ENCODE measurements at regions not wholly inside any gene's neighbourhood (a gene's known extent, or its start where the extent isn't known, plus 50 kb on each side); places are given as distances from the start of the nearest gene placed in this dataset.

DNA sequence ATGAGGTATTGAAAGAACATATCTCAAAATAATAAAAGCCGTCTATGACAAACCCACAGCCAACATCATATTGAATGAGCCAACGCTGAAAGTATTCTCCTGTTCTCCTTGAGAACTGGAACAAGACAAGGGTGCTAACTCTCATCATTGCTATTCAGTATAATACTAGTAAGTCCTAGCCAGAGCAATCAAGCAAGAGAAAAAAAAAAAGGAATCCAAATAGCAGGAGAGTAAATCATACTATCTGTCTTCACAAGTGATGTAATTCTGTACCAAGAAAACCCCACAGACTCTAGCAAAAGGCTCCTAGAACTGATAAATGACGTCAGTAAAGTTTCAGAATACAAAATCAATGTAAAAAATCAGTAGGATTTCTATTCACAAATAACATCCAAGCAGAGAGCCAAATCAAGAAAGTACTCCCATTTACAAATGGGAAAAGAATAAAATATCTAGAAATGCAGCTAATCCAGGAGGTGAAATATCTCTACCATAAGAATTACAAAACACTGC is 1632.8 kb downstream of the NCAM2 start:
- H3K27ac Mint-ChIP-seq, result no peak overlapping the region
- no peak for DNase-seq
- no peak overlapping the region for H3K4me3 Mint-ChIP-seq
- H3K36me3 Mint-ChIP-seq, result no peaks in the 10 kb centered on the region
- no peak for ATAC-seq (ENCODE audit: low read depth in 2 of 2)
- no peaks in the 10 kb centered on the region for H3K9me3 Mint-ChIP-seq
- no peaks in the 10 kb centered on the region for H3K27me3 Mint-ChIP-seq
- H3K4me1 Mint-ChIP-seq, result no peaks in the 10 kb centered on the region

DNA sequence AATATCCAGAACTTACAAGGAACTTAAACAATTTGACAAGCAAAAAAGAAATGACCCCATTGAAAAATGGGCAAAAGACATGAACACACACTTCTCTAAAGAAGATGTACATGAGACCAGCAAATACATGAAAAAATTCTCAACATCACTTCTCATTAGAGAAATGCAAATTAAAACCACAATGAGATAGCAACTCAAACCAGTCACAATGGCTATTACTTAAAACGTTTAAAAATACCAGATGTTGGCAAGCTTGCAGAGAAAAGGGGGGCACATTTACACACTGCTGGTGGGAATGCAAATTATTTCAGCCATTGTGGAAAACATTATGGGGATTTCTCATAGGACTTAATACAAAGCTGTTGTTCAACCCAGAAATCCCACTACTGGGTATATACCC is 1634.0 kb downstream of the NCAM2 start:
- H3K36me3 Mint-ChIP-seq, result no peaks in the 10 kb centered on the region
- no peaks in the 10 kb centered on the region for H3K27me3 Mint-ChIP-seq
- no peak overlapping the region for H3K27ac Mint-ChIP-seq
- no peaks in the 10 kb centered on the region for H3K9me3 Mint-ChIP-seq
- DNase-seq, result no peak
- no peaks in the 10 kb centered on the region for H3K4me1 Mint-ChIP-seq
- no peak for ATAC-seq (ENCODE audit: low read depth in 2 of 2)
- H3K4me3 Mint-ChIP-seq, result no peak overlapping the region

GRCh38 chr21:22649246-22649645 is 1651.0 kb downstream of the NCAM2 start:
- no peak overlapping the region for H3K4me3 Mint-ChIP-seq
- H3K36me3 Mint-ChIP-seq, result no peaks in the 10 kb centered on the region
- no peaks in the 10 kb centered on the region for H3K27me3 Mint-ChIP-seq
- peak overlapping the region in 1 of 6 donors; percentile 29 for H3K27ac Mint-ChIP-seq
- no peaks in the 10 kb centered on the region for H3K4me1 Mint-ChIP-seq
- DNase-seq (no peak), ATAC-seq (ENCODE audit: low read depth in 2 of 2) (no peak)
- no peaks in the 10 kb centered on the region for H3K9me3 Mint-ChIP-seq

GRCh38 chr21:22650226-22650625 is 1652.0 kb downstream of the NCAM2 start:
- DNase-seq (no peak), ATAC-seq (ENCODE audit: low read depth in 2 of 2) (no peak)
- Mint-ChIP-seq H3K27ac (no peak overlapping the region), H3K27me3 (no peaks in the 10 kb centered on the region), H3K36me3 (no peaks in the 10 kb centered on the region), H3K9me3 (no peaks in the 10 kb centered on the region), H3K4me1 (no peaks in the 10 kb centered on the region), H3K4me3 (no peak overlapping the region)

GRCh38 chr21:22657781-22658180 is 1659.6 kb downstream of the NCAM2 start:
- Mint-ChIP-seq H3K4me3 (no peak overlapping the region), H3K36me3 (no peaks in the 10 kb centered on the region), H3K4me1 (no peaks in the 10 kb centered on the region), H3K27ac (no peak overlapping the region), H3K27me3 (no peaks in the 10 kb centered on the region), H3K9me3 (no peaks in the 10 kb centered on the region)
- DNase-seq (no peak), ATAC-seq (ENCODE audit: low read depth in 2 of 2) (no peak)

DNA sequence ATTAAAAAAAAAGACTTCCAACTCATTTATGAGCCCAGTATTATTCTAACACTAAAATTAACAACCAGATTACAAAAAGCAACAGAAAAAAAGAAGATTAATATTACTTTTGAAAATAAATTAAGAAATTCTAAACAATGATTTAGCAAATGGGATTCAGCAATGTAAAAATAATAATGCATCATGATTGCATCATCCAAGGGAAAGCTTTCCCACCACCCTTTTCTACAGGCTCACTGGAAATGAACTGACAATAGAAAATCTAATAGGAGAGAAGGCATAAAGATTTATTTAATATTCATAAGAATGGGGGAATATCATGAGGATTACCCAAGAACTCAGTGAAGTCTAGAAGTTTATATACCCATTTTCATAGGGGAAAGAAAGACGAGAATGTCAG is 1671.9 kb downstream of the NCAM2 start:
- Mint-ChIP-seq H3K27ac (no peak overlapping the region), H3K27me3 (no peaks in the 10 kb centered on the region), H3K4me1 (no peaks in the 10 kb centered on the region), H3K9me3 (peaks cover 2 to 14% (median 7%) of the 10 kb centered on the region in 7 donors), H3K4me3 (no peak overlapping the region), H3K36me3 (no peaks in the 10 kb centered on the region)
- DNase-seq (no peak), ATAC-seq (ENCODE audit: low read depth in 2 of 2) (no peak)

DNA sequence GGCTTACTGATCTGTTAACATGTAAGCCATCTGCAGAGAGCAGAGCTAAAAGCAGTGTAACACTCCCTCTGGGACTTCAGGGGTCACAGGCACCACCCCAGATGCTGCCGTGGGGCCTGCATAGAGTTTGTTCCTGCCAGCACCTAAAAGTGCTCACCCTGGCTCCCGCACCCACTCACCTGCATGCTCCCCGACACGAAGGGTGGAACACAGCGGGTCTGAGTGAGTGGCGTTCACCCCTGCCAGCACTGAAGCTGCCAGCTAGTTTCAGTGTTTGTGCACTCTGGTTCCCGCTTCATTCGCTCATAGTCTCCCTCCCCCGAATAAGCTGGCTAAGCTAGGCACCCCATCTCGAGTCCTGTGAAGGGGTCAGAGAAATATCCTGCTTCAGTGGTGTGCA is 1681.0 kb downstream of the NCAM2 start:
- H3K27me3 Mint-ChIP-seq, result no peaks in the 10 kb centered on the region
- no peaks in the 10 kb centered on the region for H3K4me1 Mint-ChIP-seq
- no peak for DNase-seq
- H3K4me3 Mint-ChIP-seq, result peak overlapping the region in 1 of 8 donors; percentile 60
- H3K36me3 Mint-ChIP-seq, result no peaks in the 10 kb centered on the region
- no peak for ATAC-seq (ENCODE audit: low read depth in 2 of 2)
- H3K27ac Mint-ChIP-seq, result no peak overlapping the region
- H3K9me3 Mint-ChIP-seq, result peaks cover 0 to 9% (median 0%) of the 10 kb centered on the region in 7 donors

DNA sequence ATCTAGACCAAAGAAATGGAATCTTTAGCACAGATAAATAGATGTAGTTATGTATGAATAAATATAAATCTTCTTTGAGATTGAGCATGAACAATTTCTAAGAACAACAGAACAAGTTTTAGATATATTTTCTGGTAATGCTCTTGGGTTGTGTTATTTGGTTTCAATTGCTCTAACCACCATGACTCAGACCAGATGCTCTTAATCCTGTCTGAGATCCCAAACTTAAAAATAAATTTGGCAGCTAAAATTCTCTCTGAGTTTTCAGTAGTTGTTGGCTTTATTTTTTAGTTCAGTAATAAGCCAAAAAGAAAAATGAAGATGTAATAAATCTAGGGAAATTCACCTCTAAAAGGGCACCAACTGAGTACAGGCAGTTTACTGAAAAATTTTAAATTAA is 1693.4 kb downstream of the NCAM2 start:
- Mint-ChIP-seq H3K4me1 (no peaks in the 10 kb centered on the region), H3K27me3 (no peaks in the 10 kb centered on the region), H3K9me3 (peaks cover 3 to 33% (median 24%) of the 10 kb centered on the region in 7 donors), H3K36me3 (no peaks in the 10 kb centered on the region), H3K4me3 (no peak overlapping the region), H3K27ac (no peak overlapping the region)
- DNase-seq (no peak), ATAC-seq (ENCODE audit: low read depth in 2 of 2) (no peak)

DNA sequence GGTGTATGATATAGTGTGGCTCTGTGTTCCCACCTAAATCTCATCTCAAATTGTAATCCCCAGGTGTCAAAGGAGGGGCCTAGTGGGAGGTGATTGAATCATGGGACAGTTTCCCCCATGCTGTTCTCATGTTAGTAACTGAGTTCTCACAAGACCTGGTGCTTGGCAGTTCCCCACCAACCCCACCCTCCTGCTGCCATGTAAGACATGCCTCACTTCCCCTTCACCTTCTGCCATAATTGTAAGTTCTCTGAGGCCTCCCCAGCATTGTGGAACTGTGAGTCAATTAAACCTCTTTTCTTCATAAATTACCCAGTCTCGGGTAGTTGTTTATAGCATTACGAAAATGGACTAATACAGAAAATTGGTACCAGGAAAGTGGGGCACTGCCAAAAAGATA is 1705.3 kb downstream of the NCAM2 start:
- no peak for DNase-seq
- Mint-ChIP-seq H3K36me3 (no peaks in the 10 kb centered on the region), H3K9me3 (no peaks in the 10 kb centered on the region), H3K4me3 (no peak overlapping the region), H3K27ac (no peak overlapping the region), H3K27me3 (no peaks in the 10 kb centered on the region), H3K4me1 (no peaks in the 10 kb centered on the region)
- no peak for ATAC-seq (ENCODE audit: low read depth in 2 of 2)

DNA sequence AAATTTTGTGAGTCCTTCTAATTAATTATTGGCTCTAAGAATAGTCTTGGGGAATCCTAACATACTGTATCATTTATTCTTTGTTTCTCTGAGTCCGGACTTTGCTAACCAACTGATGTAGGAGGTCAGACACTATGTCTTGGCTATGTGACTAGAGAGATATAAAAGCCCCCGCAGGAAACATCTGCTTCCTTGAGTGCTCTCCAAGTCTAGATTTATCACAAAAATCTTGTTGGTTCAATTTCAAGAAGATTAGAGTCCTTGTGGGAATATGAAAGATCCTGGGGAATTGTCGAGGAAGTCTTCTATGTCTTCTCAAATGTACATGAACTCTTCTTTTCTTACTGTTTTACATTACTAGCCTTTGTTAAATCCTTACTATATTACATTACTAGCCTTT is 1712.5 kb downstream of the NCAM2 start:
- Mint-ChIP-seq H3K4me1 (no peaks in the 10 kb centered on the region), H3K4me3 (no peak overlapping the region), H3K36me3 (no peaks in the 10 kb centered on the region), H3K27ac (no peak overlapping the region), H3K9me3 (no peaks in the 10 kb centered on the region), H3K27me3 (no peaks in the 10 kb centered on the region)
- ATAC-seq (ENCODE audit: low read depth in 2 of 2) (no peak), DNase-seq (no peak)

- no peaks in the 10 kb centered on the region for H3K36me3 Mint-ChIP-seq
- ATAC-seq (ENCODE audit: low read depth in 2 of 2) (no peak), DNase-seq (no peak)
- H3K27ac Mint-ChIP-seq, result no peak overlapping the region
- H3K4me3 Mint-ChIP-seq, result no peak overlapping the region
- H3K9me3 Mint-ChIP-seq, result no peaks in the 10 kb centered on the region
- H3K4me1 Mint-ChIP-seq, result no peaks in the 10 kb centered on the region
- H3K27me3 Mint-ChIP-seq, result no peaks in the 10 kb centered on the region
Measured at GRCh38 chr21:22711636-22712035, 1713.4 kb downstream of the NCAM2 start.

DNA sequence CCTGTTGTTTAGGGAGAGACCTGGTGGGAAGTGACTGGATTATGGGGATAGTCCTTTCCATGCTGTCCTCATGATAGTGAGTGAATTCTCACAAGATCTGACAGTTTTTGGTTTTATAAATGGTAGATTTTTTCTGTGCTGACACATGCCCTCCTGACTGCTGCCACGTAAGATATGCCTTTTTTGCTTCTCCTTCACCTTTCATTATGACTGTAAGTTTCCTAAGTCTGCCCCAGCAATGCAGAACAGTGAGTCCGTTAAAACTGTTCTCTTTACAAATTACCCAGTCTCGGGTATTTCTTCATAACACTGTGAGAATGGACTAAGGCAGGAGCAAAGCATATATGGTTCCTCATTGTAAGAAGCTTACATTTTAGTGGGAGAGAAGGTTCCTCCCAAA is 1727.2 kb downstream of the NCAM2 start:
- Mint-ChIP-seq H3K36me3 (no peaks in the 10 kb centered on the region), H3K9me3 (peaks cover 0 to 12% (median 5%) of the 10 kb centered on the region in 7 donors), H3K4me1 (no peaks in the 10 kb centered on the region)

GRCh38 chr21:22728091-22728490 is 1729.9 kb downstream of the NCAM2 start:
- Mint-ChIP-seq H3K4me3 (no peak overlapping the region), H3K27ac (no peak overlapping the region), H3K36me3 (no peaks in the 10 kb centered on the region), H3K27me3 (no peaks in the 10 kb centered on the region), H3K9me3 (peaks cover 5 to 18% (median 7%) of the 10 kb centered on the region in 7 donors), H3K4me1 (no peaks in the 10 kb centered on the region)
- ATAC-seq (ENCODE audit: low read depth in 2 of 2) (no peak), DNase-seq (no peak)

More for the DNA sequence above, 1727.2 kb downstream of the NCAM2 start:
- H3K27me3 Mint-ChIP-seq, result no peaks in the 10 kb centered on the region
- no peak for ATAC-seq (ENCODE audit: low read depth in 2 of 2)
- peak overlapping the region in 1 of 8 donors; percentile 29 for H3K4me3 Mint-ChIP-seq
- DNase-seq, result no peak
- H3K27ac Mint-ChIP-seq, result no peak overlapping the region

GRCh38 chr21:22743085-22743484 is 1744.9 kb downstream of the NCAM2 start:
- Mint-ChIP-seq H3K36me3 (no peaks in the 10 kb centered on the region), H3K4me1 (no peaks in the 10 kb centered on the region), H3K4me3 (no peak overlapping the region), H3K9me3 (peaks cover 0 to 6% (median 0%) of the 10 kb centered on the region in 7 donors), H3K27me3 (no peaks in the 10 kb centered on the region), H3K27ac (no peak overlapping the region)
- DNase-seq (no peak), ATAC-seq (ENCODE audit: low read depth in 2 of 2) (no peak)

- Mint-ChIP-seq H3K27ac (no peak overlapping the region), H3K9me3 (no peaks in the 10 kb centered on the region), H3K4me3 (no peak overlapping the region), H3K36me3 (no peaks in the 10 kb centered on the region), H3K27me3 (no peaks in the 10 kb centered on the region), H3K4me1 (no peaks in the 10 kb centered on the region)
- DNase-seq, result no peak
- no peak for ATAC-seq (ENCODE audit: low read depth in 2 of 2)
Measured at GRCh38 chr21:22754746-22755145, 1756.5 kb downstream of the NCAM2 start.
